ENCODE measurements at regions not wholly inside any gene's neighbourhood (a gene's known extent, or its start where the extent isn't known, plus 50 kb on each side); places are given as distances from the start of the nearest gene placed in this dataset.

- no peak for DNase-seq (ENCODE audit: low spot score)
These were observed 152.7 kb upstream of the SOX11 start for GRCh38 chr2:5539282-5540165.

DNA sequence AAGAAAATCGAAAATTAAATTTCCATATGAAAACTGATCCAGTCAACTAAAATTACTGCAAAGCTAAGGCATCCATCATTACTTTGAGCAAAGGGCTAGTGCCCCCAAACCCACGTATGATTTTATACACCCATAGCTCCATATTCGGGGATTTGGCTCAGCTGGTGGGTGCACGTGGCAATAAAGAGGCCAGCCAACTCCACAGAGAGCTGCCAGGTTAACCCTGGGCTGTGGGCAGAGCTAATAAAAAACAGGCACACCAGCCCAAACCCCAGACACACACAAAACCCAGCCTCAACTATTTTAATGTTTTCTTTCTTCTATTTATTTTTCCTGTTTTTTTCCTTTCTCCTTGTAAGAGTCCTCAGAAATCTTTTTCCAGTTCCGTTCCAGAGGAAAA lies 151.3 kb upstream of the SOX11 start:
- no peak for DNase-seq (ENCODE audit: low spot score)

DNA sequence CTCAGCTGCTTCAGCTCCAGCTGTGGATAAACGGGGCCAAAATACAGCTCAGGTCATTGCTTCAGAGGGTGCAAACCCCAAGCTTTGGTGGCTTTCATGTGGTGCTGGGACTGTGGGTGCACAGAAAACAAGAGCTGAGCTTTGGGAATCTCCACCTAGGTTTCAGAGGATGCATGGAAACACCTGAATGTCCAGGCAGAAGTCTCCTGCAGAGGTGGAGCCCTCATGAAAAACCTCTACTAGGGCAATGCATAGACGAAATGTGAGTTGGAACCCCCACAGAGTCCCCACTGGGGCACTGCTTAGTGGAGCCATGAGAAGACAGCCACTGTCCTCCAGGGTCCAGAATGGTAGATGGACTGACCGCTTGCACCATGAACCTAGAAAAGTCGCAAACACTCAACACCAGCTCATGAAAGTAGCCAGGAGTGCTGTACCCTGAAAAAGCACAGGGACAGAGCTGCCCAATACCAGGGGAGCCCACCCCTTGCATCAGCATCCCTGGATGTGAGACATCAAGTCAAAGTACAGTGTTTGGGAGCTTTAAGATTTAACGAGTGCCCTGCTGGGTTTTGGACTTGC lies 147.9 kb upstream of the SOX11 start:
- DNase-seq (ENCODE audit: low spot score) = no peak

DNA sequence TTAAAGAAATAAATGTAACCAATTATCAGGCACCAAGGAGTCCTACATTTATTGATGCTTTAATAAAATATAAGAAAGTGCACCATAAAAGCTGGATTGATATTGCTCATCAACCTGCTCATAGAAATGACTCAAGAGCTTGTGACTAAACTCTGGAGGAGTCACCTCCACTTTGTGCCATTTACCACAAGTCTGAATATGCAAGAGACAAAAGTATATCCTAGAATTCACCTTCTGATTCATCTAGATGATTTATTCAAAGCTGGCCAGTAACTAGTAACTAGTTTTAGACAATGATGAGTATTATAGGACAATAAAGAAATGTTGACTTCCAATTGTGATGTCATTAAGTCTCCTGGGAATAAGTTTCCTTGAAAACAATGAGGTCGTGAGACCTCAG lies 146.0 kb upstream of the SOX11 start:
- DNase-seq (ENCODE audit: low spot score) = no peak

GRCh38 chr2:5548991-5549715 lies 143.0 kb upstream of the SOX11 start:
- DNase-seq (ENCODE audit: low spot score) = no peak

DNA sequence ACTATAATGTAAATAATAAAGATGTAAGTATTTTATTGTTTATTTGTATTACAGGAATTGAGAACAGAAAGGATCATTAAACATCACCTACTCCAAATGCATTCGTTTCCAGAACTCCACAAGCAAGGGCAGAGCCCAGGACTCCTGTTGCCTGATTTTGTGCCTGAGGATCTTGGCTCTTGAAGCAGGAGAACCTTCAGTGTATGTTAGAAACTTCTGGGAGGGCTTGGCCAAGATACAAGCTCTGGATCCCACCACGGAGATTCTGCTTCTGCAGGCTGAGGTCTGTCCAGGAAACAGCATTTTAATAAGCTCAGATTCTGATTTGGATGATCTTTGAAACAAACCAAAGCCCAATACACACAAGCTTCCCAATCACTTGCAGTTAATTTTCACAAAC lies 142.4 kb upstream of the SOX11 start:
- no peak for DNase-seq (ENCODE audit: low spot score)

DNA sequence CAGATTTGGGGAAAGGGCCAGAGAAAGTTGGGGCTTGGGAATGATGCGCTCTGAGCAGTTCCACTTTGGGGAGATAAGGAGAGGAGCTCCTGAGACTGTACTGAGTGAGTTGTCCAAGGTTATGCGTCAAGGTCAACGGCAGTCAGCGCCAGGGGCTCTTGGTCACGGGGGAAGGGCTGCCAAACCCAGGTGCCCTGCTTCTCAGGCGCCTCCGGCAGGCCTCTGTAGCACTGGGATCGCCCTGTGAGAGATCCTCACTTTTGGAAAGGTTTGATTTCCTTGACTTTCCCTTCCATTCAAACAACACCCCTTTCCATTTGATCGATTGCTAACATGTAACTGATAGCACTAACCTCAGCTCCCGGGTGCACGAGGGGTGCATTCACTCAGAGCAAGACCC lies 136.5 kb upstream of the SOX11 start:
- DNase-seq (ENCODE audit: low spot score) = no peak

GRCh38 chr2:5561006-5561405 lies 131.2 kb upstream of the SOX11 start:
- no peak for DNase-seq (ENCODE audit: low spot score)

DNA sequence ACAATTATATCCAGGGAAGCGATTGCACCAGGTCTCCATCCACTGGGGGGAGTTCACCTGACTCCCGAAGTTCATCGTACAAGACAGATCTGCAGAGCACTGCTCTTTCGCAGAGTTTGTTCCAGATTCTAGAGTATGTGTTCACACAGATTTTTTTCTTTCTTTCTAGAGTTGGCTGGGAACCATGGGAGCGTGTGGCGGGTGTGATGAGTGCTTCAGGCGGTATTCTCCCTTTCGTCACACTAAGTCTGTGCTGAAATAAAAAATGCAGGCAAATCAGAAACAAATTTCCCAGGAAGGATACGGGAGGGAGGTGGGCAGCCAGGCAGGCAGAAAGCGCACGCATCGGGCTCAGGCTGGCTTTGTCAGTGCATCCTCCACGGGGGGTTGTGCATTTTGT lies 129.8 kb upstream of the SOX11 start:
- no peak for DNase-seq (ENCODE audit: low spot score)

DNA sequence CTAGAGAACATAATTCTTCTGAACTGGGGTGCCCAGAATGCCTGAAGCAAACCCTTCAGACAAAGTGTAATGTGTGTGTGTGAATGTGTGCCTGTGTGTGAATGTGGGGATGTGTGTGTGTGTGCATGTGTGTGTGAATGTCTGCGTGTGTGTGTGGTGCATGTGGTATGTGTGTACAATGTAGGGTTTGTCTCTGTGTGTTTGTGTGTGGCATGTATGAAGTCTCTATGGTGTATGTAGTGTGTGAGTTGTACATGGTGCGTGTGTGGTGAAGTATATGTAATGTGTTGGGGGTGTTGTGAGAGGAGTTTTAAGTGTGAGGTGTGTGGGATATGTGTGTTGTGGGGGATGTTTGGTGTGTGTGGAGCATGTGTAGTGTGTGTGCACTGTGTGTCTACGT lies 129.3 kb upstream of the SOX11 start:
- DNase-seq (ENCODE audit: low spot score) = no peak

DNA sequence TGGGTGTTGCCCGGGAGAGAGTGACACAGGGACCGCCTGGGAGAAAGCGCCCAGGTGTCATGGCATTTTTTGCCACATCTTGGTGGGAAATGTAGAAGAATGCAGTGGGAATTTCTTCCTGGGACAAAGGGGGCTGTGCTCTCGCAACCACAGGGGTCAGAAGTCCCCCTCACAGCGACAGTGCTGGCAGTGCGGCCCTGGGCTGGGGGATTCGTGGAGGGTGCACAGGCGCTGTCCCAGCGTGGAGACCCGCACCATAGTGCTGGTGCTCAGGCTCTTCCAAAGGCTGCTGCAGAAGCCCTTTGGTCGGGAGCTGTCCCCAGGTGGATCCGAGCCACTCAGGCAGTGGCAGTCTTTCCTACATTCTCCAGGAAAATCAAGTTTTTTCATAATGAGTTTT lies 128.8 kb upstream of the SOX11 start:
- DNase-seq (ENCODE audit: low spot score) = no peak

GRCh38 chr2:5569256-5569655 lies 122.9 kb upstream of the SOX11 start:
- no peak for DNase-seq (ENCODE audit: low spot score)

DNA sequence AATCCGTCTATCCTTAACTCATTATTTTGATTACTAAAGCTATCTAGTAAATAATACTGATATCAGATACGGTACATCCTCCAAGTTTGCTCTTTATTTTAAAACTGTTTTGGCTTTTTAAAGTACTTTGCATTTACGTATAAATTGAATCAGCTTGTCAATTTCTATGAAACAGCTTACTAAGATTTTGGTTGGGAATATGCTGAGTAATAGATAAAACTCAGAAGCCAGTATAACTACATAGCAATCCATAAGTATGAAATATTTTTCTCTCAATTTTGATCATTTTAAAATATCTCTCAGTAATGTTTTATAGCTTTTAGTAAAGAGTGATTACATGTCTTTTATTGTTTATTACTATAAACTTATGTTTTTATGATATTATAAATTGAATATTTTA lies 116.2 kb upstream of the SOX11 start:
- no peak for DNase-seq (ENCODE audit: low spot score)

GRCh38 chr2:5587766-5588165 lies 104.4 kb upstream of the SOX11 start:
- no peak for DNase-seq (ENCODE audit: low spot score)

- no peak for DNase-seq (ENCODE audit: low spot score)
These were observed 103.6 kb upstream of the SOX11 start for GRCh38 chr2:5588601-5589000.

DNA sequence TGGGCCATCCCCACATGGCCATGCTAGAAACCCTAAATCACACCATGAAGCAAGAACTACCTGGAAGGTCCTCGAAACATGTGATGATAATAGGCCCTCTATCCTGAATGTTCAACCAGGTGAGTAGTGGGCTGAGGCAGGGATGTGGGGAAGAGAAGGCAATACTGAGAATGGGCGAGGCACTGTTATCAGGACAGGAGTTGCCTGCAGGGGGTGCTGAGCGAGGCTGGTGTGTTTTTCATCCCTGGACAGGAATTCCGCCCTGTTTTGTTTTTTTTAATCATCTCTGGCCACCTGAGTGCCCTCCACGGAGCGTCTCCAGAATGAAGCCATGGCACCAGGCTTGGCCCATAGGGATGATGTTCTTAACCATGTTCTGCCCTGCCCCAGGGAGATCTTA lies 103.0 kb upstream of the SOX11 start:
- no peak for DNase-seq (ENCODE audit: low spot score)

- DNase-seq (ENCODE audit: low spot score) = no peak
These were observed 101.3 kb upstream of the SOX11 start for GRCh38 chr2:5590886-5591285.

- DNase-seq (ENCODE audit: low spot score) = no peak
These were observed 99.3 kb upstream of the SOX11 start for GRCh38 chr2:5592916-5593315.

DNA sequence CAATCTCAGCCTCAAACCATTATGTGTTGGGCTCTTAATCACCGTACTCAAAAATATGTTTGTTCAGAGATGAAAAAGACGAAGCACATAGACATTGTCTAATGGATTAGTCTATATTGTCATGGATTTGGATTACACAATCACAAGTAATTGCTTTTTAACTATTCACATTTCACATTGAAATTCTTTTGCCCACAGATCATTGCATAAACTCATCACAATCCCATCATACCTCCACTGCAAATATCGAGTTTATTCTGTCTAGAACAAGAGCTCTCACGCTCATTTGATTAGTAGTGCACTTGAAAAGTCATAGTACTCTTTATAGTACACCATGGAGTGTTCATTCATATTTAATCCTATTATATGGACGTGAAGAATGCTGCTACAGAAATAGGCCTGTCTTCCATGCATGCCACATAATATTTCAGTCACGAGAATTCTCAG lies 97.9 kb upstream of the SOX11 start:
- no peak for DNase-seq (ENCODE audit: low spot score)

- DNase-seq (ENCODE audit: low spot score) = no peak
These were observed 95.3 kb upstream of the SOX11 start for GRCh38 chr2:5596868-5597267.

- DNase-seq (ENCODE audit: low spot score) = no peak
These were observed 94.0 kb upstream of the SOX11 start for GRCh38 chr2:5598156-5598555.

DNA sequence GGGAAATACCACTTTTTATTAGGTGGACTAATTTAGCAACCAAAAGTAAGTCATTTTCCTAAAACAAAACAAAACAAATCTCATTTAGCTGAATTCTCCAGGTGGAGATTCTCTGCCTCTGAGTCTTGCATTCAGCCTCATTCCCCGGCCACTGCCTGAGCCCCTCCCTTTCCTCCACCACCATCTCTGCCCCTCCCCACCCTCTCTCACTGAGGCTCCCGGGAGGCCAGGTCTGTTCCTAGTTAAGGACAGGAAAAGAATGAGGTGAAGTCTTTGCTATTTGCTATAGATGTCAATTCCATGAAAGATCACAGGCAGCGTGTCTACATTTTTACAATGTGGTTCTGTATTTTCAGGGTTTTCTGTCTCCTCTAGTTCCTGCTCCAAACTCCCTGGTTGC lies 83.0 kb upstream of the SOX11 start:
- DNase-seq (ENCODE audit: low spot score) = no peak

DNA sequence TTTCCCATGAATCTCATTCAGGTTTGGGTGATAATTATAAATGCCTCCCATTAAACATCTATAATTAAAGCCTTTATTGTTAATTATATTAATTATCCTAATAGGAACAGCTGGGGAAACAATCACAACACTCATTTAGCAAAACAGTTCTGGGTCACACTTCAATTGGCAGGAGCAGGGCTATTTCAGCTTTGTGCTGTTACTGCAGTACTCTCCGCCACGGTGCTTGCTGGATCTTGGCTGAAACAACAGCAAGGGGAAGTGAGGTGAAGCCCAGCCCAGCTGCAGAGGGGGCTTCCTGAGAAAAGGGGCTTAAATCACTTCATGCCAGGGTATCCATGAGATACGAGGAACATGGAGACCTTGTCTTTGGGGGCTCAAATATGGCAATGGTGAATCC lies 79.5 kb upstream of the SOX11 start:
- no peak for DNase-seq (ENCODE audit: low spot score)
